Mesenchymal stem cell (in vitro differentiated cells and primary cell): ENCODE measurements at regions not wholly inside any gene's neighbourhood (a gene's known extent, or its start where the extent isn't known, plus 50 kb on each side); places are given as distances from the start of the nearest gene placed in this dataset.
"Not testable (repeated sequence)": the region's sequence is repeated elsewhere in the genome, so short reads cannot be mapped to it uniquely, and the experiment has no call there.

Experiments used
- DNase-seq: peaks from one replicate; pipeline ENCODE4 v3.0.0-alpha.2; 2013
- H2AFZ ChIP-seq: one replicate; pipeline ENCODE4 v1.6.1; 2013; ENCODE audit warnings: low read depth, mild to moderate bottlenecking, control low read depth, inconsistent platforms, low read length, moderate library complexity
- H2AK5ac ChIP-seq: 2 replicates; pipeline ENCODE4 v1.6.1; 2013; ENCODE audit warnings: low read length, moderate library complexity, mild to moderate bottlenecking, inconsistent platforms; ENCODE audit not compliant: severe bottlenecking
- H2BK120ac ChIP-seq: one replicate; pipeline ENCODE4 v1.6.1; 2013; ENCODE audit warnings: low read depth, mild to moderate bottlenecking, inconsistent platforms, low read length, moderate library complexity
- H2BK12ac ChIP-seq, 2 experiments: one replicate each; pipeline ENCODE4 v1.6.1; 2013; ENCODE audit warnings: inconsistent platforms in 2 of 2, low read length in 2 of 2, mild to moderate bottlenecking in 2 of 2, moderate library complexity in 2 of 2, control low read depth in 1 of 2
- H2BK15ac ChIP-seq: one replicate; pipeline ENCODE4 v1.6.1; 2013; ENCODE audit warnings: mild to moderate bottlenecking, low read depth, inconsistent platforms; ENCODE audit not compliant: poor library complexity, severe bottlenecking
- H2BK5ac ChIP-seq: 2 replicates; pipeline ENCODE4 v1.6.1; 2013; ENCODE audit warnings: low read depth, mild to moderate bottlenecking, low read length, control low read depth, inconsistent platforms; ENCODE audit not compliant: poor library complexity, severe bottlenecking
- H3K14ac ChIP-seq, 2 experiments: one replicate each; pipeline ENCODE4 v1.6.1; 2013; ENCODE audit warnings: inconsistent platforms in 2 of 2, low read length in 2 of 2, control low read depth in 1 of 2, mild to moderate bottlenecking in 1 of 2, moderate library complexity in 1 of 2
- H3K18ac ChIP-seq, 2 experiments: one replicate each; pipeline ENCODE4 v1.6.1; 2013; ENCODE audit warnings: inconsistent platforms in 2 of 2, low read length in 2 of 2, control low read depth in 1 of 2, low read depth in 1 of 2, mild to moderate bottlenecking in 1 of 2
- H3K23ac ChIP-seq, 2 experiments: one replicate each; pipeline ENCODE4 v1.6.1; 2013; ENCODE audit warnings: inconsistent platforms in 2 of 2, low read length in 2 of 2, mild to moderate bottlenecking in 2 of 2, moderate library complexity in 2 of 2, control low read depth in 1 of 2
- H3K27ac ChIP-seq: 2 replicates; pipeline ENCODE4 v1.5.1; 2013; ENCODE audit warnings: mild to moderate bottlenecking, moderate library complexity, low read length, control low read depth, inconsistent platforms; ENCODE audit not compliant: poor library complexity, severe bottlenecking
- H3K27me3 ChIP-seq, 2 experiments: 2 replicates each; pipeline versions ENCODE4 v1.6.1 to v1.7.0; 2013; ENCODE audit warnings: low read length in 2 of 2, mild to moderate bottlenecking in 2 of 2, moderate library complexity in 2 of 2, control low read depth in 1 of 2, inconsistent platforms in 1 of 2; ENCODE audit not compliant: control insufficient read depth in 1 of 2, insufficient read depth in 1 of 2
- H3K36me3 ChIP-seq, 2 experiments: 2 replicates each; pipeline versions ENCODE4 v1.6.1 to v1.7.0; 2013; ENCODE audit warnings: low read length in 2 of 2, control low read depth in 1 of 2, inconsistent platforms in 1 of 2, low read depth in 1 of 2, mild to moderate bottlenecking in 1 of 2; ENCODE audit not compliant: insufficient read depth in 2 of 2, control insufficient read depth in 1 of 2
- H3K4ac ChIP-seq, 2 experiments: one replicate each; pipeline ENCODE4 v1.6.1; 2013; ENCODE audit warnings: inconsistent platforms in 2 of 2, low read length in 2 of 2, mild to moderate bottlenecking in 2 of 2, moderate library complexity in 2 of 2, control low read depth in 1 of 2, low read depth in 1 of 2
- H3K4me1 ChIP-seq: 2 replicates; pipeline ENCODE4 v1.6.1; 2013; ENCODE audit warnings: low read depth, low read length, control low read depth; ENCODE audit not compliant: control insufficient read depth, insufficient read depth
- H3K4me2 ChIP-seq: 2 replicates; pipeline ENCODE4 v1.6.1; 2013; ENCODE audit warnings: low read length, mild to moderate bottlenecking, inconsistent platforms; ENCODE audit not compliant: poor library complexity, severe bottlenecking
- H3K4me3 ChIP-seq, 2 experiments: 2 replicates each; pipeline versions ENCODE4 v1.5.1 to v1.7.0; 2013; ENCODE audit warnings: low read length in 2 of 2, mild to moderate bottlenecking in 2 of 2, control low read depth in 1 of 2, low read depth in 1 of 2; ENCODE audit not compliant: insufficient read depth in 1 of 2
- H3K79me1 ChIP-seq: replicated peaks from 2 replicates; pipeline ENCODE4 v1.6.1; 2013; ENCODE audit warnings: mild to moderate bottlenecking, control low read depth, low read length, inconsistent platforms; ENCODE audit not compliant: poor library complexity, severe bottlenecking
- H3K9ac ChIP-seq: 2 replicates; pipeline ENCODE4 v1.7.0; 2013; ENCODE audit warnings: mild to moderate bottlenecking, low read length, moderate library complexity
- H3K9me3 ChIP-seq: 2 replicates; pipeline ENCODE4 v1.7.0; 2013; ENCODE audit warnings: mild to moderate bottlenecking, low read length; ENCODE audit not compliant: control insufficient read depth
- H4K8ac ChIP-seq: one replicate; pipeline ENCODE4 v1.6.1; 2013; ENCODE audit warnings: inconsistent platforms, mild to moderate bottlenecking, low read length, moderate library complexity
- H4K91ac ChIP-seq: one replicate; pipeline ENCODE4 v1.6.1; 2013; ENCODE audit warnings: mild to moderate bottlenecking, low read length, inconsistent platforms
- WGBS: methylation state at CpG from one replicate; pipeline ENCODE4 v1.1.7; 2013; ENCODE audit warnings: mixed read lengths; 5-methylcytosine and 5-hydroxymethylcytosine counted together

GRCh38 chr17:77634710-77635109, 323.8 kb upstream of the TNRC6C start:
- Histone ChIP-seq H2AK5ac (no peak overlapping the region), H4K91ac (no peak overlapping the region), H2BK5ac (no peak overlapping the region), H3K4me1 (no peaks in the 10 kb centered on the region), H3K79me1 (no peaks in the 10 kb centered on the region), H2AFZ (no peak overlapping the region), H3K23ac (no peak overlapping the region), H3K27ac (no peak overlapping the region), H3K4me3 (no peak overlapping the region), H3K36me3 (no peaks in the 10 kb centered on the region), H3K4ac (no peak overlapping the region), H2BK12ac (no peak overlapping the region), H2BK120ac (no peak overlapping the region), H3K27me3 (peaks cover 34 to 44% of the 10 kb centered on the region in 2 experiments), H3K9ac (no peak overlapping the region), H3K18ac (no peak overlapping the region), H3K14ac (no peak overlapping the region), H4K8ac (no peak overlapping the region), H3K9me3 (no peaks in the 10 kb centered on the region), H3K4me2 (no peak overlapping the region), H2BK15ac (no peak overlapping the region)
- WGBS = 51% methylated on average over 4 of the region's 4 CpGs
- no peak for DNase-seq

- no peak overlapping the region for H2AK5ac ChIP-seq
- no peaks in the 10 kb centered on the region for H3K79me1 ChIP-seq
- H3K9me3 ChIP-seq = no peaks in the 10 kb centered on the region
- no peak overlapping the region for H4K8ac ChIP-seq
- 76% methylated on average over 4 of the region's 4 CpGs for WGBS
- no peak overlapping the region for H4K91ac ChIP-seq
- no peak overlapping the region for H3K14ac ChIP-seq
- no peak for DNase-seq
- no peak overlapping the region for H2BK120ac ChIP-seq
- no peak overlapping the region for H3K4me2 ChIP-seq
- H2BK5ac ChIP-seq = no peak overlapping the region
- no peak overlapping the region for H3K23ac ChIP-seq
- H3K4me3 ChIP-seq = no peak overlapping the region
- H2BK15ac ChIP-seq = no peak overlapping the region
- H3K9ac ChIP-seq = no peak overlapping the region
- no peak overlapping the region for H3K4ac ChIP-seq
- H2BK12ac ChIP-seq = no peak overlapping the region
- H3K36me3 ChIP-seq = no peaks in the 10 kb centered on the region
- no peak overlapping the region for H3K18ac ChIP-seq
- no peak overlapping the region for H3K27ac ChIP-seq
- H3K27me3 ChIP-seq = peaks cover 35 to 46% of the 10 kb centered on the region in 2 experiments
- no peaks in the 10 kb centered on the region for H3K4me1 ChIP-seq
- no peak overlapping the region for H2AFZ ChIP-seq
Measured at GRCh38 chr17:77635176-77635575, 323.3 kb upstream of the TNRC6C start.

DNA sequence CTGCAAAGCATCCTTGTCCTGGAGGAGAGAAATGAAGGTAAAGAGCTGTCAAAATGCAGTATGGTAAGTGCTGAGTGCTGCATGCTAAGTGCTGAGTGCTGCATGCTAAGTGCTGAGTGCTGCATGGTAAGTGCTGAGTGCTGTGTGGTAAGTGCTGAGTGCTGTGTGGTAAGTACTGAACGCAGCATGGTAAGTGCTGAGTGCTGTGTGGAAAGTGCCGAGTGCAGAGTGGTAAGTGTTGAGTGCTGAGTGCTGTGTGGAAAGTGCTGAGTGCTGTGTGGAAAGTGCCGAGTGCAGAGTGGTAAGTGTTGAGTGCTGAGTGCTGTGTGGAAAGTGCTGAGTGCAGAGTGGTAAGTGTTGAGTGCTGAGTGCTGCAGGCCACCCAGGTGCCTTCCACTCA, 322.7 kb upstream of the TNRC6C start:
- not testable (repeated sequence) for H3K4me3 ChIP-seq, DNase-seq, H3K23ac ChIP-seq, H3K9ac ChIP-seq, H2AFZ ChIP-seq, H2AK5ac ChIP-seq, H3K4me1 ChIP-seq, H3K4me2 ChIP-seq, H3K36me3 ChIP-seq, H3K9me3 ChIP-seq, H3K18ac ChIP-seq, H3K14ac ChIP-seq, H2BK120ac ChIP-seq, H2BK12ac ChIP-seq, H4K8ac ChIP-seq, H4K91ac ChIP-seq, H2BK5ac ChIP-seq, H3K79me1 ChIP-seq, H3K27ac ChIP-seq, H3K4ac ChIP-seq, H2BK15ac ChIP-seq
- H3K27me3 ChIP-seq = peaks cover 41 to 52% of the 10 kb centered on the region in 2 experiments
- WGBS = 84% methylated on average over 3 of the region's 3 CpGs

- Histone ChIP-seq H2BK120ac (no peak overlapping the region), H3K27me3 (peaks cover 49 to 64% of the 10 kb centered on the region in 2 experiments), H2AFZ (no peak overlapping the region), H2BK15ac (no peak overlapping the region), H3K9ac (no peak overlapping the region), H3K27ac (no peak overlapping the region), H4K8ac (no peak overlapping the region), H3K14ac (no peak overlapping the region), H3K4me2 (no peak overlapping the region), H3K9me3 (no peaks in the 10 kb centered on the region), H3K4me1 (no peaks in the 10 kb centered on the region), H3K18ac (no peak overlapping the region), H4K91ac (no peak overlapping the region), H3K79me1 (no peaks in the 10 kb centered on the region), H3K4ac (no peak overlapping the region), H2AK5ac (no peak overlapping the region), H3K36me3 (no peaks in the 10 kb centered on the region), H3K4me3 (no peak overlapping the region), H2BK5ac (no peak overlapping the region), H3K23ac (no peak overlapping the region), H2BK12ac (no peak overlapping the region)
- 77% methylated on average over 19 of the region's 19 CpGs for WGBS
- DNase-seq = no peak
Measured at GRCh38 chr17:77636835-77637817, 321.4 kb upstream of the TNRC6C start.
